ENCODE measurements at regions not wholly inside any gene's neighbourhood (a gene's known extent, or its start where the extent isn't known, plus 50 kb on each side); places are given as distances from the start of the nearest gene placed in this dataset.

DNA sequence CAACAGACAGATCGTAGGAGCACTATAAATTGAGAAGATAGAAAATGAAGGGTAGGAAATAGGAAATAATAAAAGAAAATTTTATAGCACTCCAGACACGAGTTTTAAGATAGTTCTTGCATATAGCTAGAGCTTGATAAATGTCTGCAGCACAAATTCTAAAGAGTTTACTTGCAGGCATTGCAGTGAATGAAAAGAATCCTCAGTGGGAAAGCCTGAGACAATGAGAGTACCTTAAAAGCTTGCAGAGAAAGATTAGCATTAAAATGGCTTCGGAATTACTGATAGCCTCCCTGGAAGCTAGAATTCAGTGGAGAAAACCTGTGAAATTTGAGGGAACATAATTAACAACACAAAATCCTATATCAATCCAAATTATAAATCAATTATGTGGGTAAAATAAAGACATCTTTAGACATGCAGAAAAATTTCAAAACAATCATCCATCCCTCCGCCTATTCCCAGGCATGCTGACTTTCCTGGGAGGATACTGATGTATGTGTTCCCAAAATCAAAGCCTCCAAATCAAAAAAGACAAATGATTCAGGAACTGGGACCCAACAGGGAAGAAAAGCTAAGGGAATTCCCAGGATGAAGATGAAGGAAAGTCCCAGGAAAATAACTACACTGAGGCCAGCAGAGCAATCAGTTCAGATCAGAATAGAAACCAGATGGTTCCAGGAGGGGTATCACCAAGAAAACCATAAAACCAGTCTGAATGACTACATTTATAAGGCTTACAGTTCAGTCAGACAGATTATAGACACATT lies 305.9 kb upstream of the USP25 start:
- Histone ChIP-seq H3K36me3 (no peaks in the 10 kb centered on the region), H3K4me3 (no peak overlapping the region), H3K27ac (no peak overlapping the region), H3K4me1 (no peaks in the 10 kb centered on the region), H3K27me3 (no peaks in the 10 kb centered on the region), H3K9me3 (no peaks in the 10 kb centered on the region)
- no peak for DNase-seq (ENCODE audit: low spot score in 2 of 2)
- TF ChIP-seq, protein P1, sequence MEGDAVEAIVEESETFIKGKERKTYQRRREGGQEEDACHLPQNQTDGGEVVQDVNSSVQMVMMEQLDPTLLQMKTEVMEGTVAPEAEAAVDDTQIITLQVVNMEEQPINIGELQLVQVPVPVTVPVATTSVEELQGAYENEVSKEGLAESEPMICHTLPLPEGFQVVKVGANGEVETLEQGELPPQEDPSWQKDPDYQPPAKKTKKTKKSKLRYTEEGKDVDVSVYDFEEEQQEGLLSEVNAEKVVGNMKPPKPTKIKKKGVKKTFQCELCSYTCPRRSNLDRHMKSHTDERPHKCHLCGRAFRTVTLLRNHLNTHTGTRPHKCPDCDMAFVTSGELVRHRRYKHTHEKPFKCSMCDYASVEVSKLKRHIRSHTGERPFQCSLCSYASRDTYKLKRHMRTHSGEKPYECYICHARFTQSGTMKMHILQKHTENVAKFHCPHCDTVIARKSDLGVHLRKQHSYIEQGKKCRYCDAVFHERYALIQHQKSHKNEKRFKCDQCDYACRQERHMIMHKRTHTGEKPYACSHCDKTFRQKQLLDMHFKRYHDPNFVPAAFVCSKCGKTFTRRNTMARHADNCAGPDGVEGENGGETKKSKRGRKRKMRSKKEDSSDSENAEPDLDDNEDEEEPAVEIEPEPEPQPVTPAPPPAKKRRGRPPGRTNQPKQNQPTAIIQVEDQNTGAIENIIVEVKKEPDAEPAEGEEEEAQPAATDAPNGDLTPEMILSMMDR (IDR thresholded peaks at IDR 0.05), result no peak
- intact Hi-C loops (cut with DNase I), result no loop called here

DNA sequence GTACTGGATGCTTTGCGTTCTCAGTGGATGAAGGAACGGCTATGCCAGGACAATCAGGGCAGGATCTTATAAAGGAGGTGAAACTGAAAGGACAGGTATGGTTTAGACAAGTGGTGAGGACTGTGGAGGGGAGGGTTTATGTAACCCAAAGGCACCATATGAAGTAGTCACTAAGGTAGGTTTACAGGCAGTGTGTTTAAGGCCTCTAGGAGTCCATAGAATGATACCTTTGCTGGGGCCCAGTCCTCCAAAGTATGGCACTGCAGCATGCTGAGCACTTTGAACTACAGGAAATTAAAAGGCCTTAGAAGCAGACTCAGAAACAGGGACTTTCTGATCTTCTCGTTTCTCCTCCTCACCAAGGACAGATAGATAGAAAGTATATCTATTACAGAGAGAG lies 304.7 kb upstream of the USP25 start:
- TF ChIP-seq, protein P1 (IDR thresholded peaks at IDR 0.05), result no peak
- intact Hi-C loops (cut with DNase I), result no loop called here

DNA sequence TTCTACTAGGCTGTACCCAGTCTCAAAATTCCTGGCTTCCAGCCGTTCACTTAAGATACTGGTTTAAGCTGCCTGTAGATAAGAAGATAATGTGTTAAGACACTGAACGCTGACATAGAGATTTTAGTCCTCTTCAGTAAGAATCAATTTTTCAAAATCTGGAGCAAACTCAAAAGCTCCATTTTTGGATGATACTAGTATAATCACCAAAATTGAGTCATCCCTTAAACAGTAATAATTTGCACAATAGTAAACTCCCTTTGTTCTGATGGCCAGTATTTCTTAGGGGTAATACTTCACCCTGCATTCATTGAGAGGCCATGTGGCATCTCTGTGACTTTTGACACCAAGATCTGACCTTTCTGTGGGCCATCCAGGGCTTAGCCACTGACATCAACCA lies 299.8 kb upstream of the USP25 start:
- H3K27ac ChIP-seq, result no peak overlapping the region
- H3K27me3 ChIP-seq, result no peaks in the 10 kb centered on the region
- no peaks in the 10 kb centered on the region for H3K4me1 ChIP-seq
- DNase-seq (ENCODE audit: low spot score in 2 of 2), result no peak
- intact Hi-C loops (cut with DNase I), result no loop called here
- no peaks in the 10 kb centered on the region for H3K9me3 ChIP-seq
- H3K4me3 ChIP-seq, result no peak overlapping the region
- H3K36me3 ChIP-seq, result no peaks in the 10 kb centered on the region
- TF ChIP-seq, protein P1 (IDR thresholded peaks at IDR 0.05), result no peak

More for the DNA sequence above, 304.7 kb upstream of the USP25 start:
- Histone ChIP-seq H3K9me3 (no peaks in the 10 kb centered on the region), H3K27ac (no peak overlapping the region), H3K36me3 (no peaks in the 10 kb centered on the region), H3K4me3 (no peak overlapping the region), H3K4me1 (no peaks in the 10 kb centered on the region), H3K27me3 (no peaks in the 10 kb centered on the region)
- DNase-seq (ENCODE audit: low spot score in 2 of 2), result no peak

DNA sequence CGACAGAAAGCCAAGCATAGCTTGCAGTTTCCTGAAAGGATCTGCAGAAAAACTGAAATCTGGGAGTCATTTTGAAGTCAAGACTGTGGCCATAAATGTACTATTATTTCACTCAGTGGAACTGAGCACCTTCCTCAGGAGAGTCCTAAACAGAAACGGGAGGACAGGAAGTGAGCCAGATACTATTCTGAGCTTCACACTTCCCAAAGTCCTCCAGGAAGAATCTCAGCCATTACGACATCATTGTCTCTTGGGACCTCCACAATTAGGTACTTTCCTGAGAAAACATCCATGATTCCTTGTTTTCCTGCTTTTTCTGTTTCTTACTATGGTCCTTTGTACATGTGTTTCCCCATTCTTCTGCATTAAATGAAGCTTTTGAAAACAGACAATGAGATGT lies 299.2 kb upstream of the USP25 start:
- no peaks in the 10 kb centered on the region for H3K27me3 ChIP-seq
- no peak for DNase-seq (ENCODE audit: low spot score in 2 of 2)
- no peaks in the 10 kb centered on the region for H3K36me3 ChIP-seq
- intact Hi-C loops (cut with DNase I), result no loop called here
- no peak overlapping the region for H3K4me3 ChIP-seq
- no peaks in the 10 kb centered on the region for H3K4me1 ChIP-seq
- H3K9me3 ChIP-seq, result no peaks in the 10 kb centered on the region
- no peak overlapping the region for H3K27ac ChIP-seq
- TF ChIP-seq, protein P1 (IDR thresholded peaks at IDR 0.05), result no peak

DNA sequence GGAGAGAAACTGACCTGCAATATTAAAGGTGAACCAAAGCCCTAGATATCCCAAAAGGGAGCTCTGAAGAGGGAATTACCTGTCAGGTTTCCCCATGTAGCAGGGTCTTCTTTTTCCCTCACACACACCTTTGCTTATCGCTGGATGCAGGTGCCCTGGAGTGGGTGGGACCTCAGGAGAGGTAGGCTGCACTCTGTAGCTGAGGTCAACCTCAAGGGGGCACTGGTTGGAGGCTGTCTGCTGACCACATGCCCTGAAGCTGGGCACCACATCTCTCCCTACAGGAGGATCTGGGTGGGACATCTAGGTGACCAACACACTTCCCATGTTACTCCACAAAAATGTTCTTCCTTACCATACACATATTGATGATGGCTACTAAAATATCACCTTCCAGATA lies 298.7 kb upstream of the USP25 start:
- Histone ChIP-seq H3K9me3 (no peaks in the 10 kb centered on the region), H3K27ac (no peak overlapping the region), H3K4me3 (no peak overlapping the region), H3K36me3 (no peaks in the 10 kb centered on the region), H3K27me3 (no peaks in the 10 kb centered on the region), H3K4me1 (no peaks in the 10 kb centered on the region)
- intact Hi-C loops (cut with DNase I), result no loop called here
- no peak for DNase-seq (ENCODE audit: low spot score in 2 of 2)
- TF ChIP-seq, protein P1 (IDR thresholded peaks at IDR 0.05), result no peak
